ENCODE measurements at regions not wholly inside any gene's neighbourhood (a gene's known extent, or its start where the extent isn't known, plus 50 kb on each side); places are given as distances from the start of the nearest gene placed in this dataset.

DNA sequence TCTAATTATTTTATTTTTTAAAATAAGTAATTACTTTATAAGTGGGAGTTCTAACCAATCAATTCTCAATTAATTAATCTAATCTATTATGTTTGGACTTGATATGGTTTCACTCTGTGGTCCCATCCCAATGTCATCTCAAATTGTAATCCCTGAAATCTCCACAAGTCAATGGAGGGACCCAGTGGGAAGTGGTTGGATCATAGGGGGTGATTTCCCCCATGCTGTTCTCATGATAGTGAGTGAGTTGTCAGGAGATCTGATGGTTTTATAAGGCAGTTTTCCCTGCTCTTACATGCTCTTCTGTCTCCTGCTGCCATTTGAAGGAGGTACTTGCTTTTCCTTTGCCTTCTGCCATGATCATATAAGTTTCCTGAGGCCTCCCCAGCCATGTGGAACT lies 836.1 kb downstream of the GALC start:
- no peak overlapping the region for H3K4ac ChIP-seq (ENCODE audit: low read depth, low read length)

More for the DNA sequence above, 836.1 kb downstream of the GALC start:
- Histone ChIP-seq H3K14ac (replicated peaks; ENCODE audit: low read depth, low read length) (no peak overlapping the region), H3K23ac (ENCODE audit: low read depth, low read length) (no peak overlapping the region), H4K5ac (ENCODE audit: low read depth, low read length) (no peak overlapping the region), H3K9me3 (ENCODE audit: control insufficient read depth, insufficient read depth, low read length) (no peaks in the 10 kb centered on the region), H3K18ac (ENCODE audit: low read depth, low read length) (no peak overlapping the region), H3K36me3 (ENCODE audit: control insufficient read depth, insufficient read depth, low read length) (no peaks in the 10 kb centered on the region), H3K9ac (ENCODE audit: low read depth, low read length) (no peak overlapping the region), H3K27ac (ENCODE audit: insufficient read depth, low read length) (no peak overlapping the region), H2AK9ac (replicated peaks; ENCODE audit: low read depth, low read length, poor library complexity) (no peak overlapping the region), H2BK120ac (ENCODE audit: low read depth, low read length) (no peak overlapping the region), H3K4me2 (ENCODE audit: low read depth, low read length) (no peak overlapping the region), H2AFZ (replicated peaks; ENCODE audit: low read length, poor library complexity) (no peak overlapping the region), H3K4me3 (ENCODE audit: insufficient read depth, low read depth, low read length) (no peak overlapping the region), H3K27me3 (ENCODE audit: control insufficient read depth, insufficient read depth, low read length) (no peaks in the 10 kb centered on the region), H4K20me1 (ENCODE audit: insufficient read depth, low read length) (no peaks in the 10 kb centered on the region), H4K8ac (ENCODE audit: low read depth in 2 of 2, low read length in 2 of 2) (no peak overlapping the region), H2BK5ac (ENCODE audit: low read depth, low read length, poor library complexity, severe bottlenecking) (no peak overlapping the region), H2AK5ac (ENCODE audit: low read depth, low read length) (no peak overlapping the region), H3K4me1 (ENCODE audit: control insufficient read depth, insufficient read depth, low read length) (no peaks in the 10 kb centered on the region), H3K79me1 (ENCODE audit: low read depth in 1 of 2, low read length in 2 of 2) (no peaks in the 10 kb centered on the region), H3K56ac (ENCODE audit: extremely low read depth, insufficient read depth, low read length) (no peak overlapping the region), H2BK15ac (ENCODE audit: low read depth, low read length) (no peak overlapping the region), H4K91ac (ENCODE audit: insufficient read depth, low read depth, low read length) (no peak overlapping the region), H2BK20ac (ENCODE audit: low read depth, low read length) (no peak overlapping the region), H3K9me1 (ENCODE audit: insufficient read depth, low read length) (no peaks in the 10 kb centered on the region)
- no peak for DNase-seq
- POLR2A ChIA-PET (ENCODE audit: unreplicated experiment), result no interaction called here
- ATAC-seq (ENCODE audit: low read depth), result no peak
- CTCF ChIA-PET, result no interaction called here
- TF ChIP-seq MXI1 (IDR thresholded peaks at IDR 0.05; ENCODE audit: borderline replicate concordance, low read depth, low read length), result no peak
- no peak for TF ChIP-seq MAFK (IDR thresholded peaks at IDR 0.05; ENCODE audit: low read depth, low read length)
- TF ChIP-seq, protein P1, sequence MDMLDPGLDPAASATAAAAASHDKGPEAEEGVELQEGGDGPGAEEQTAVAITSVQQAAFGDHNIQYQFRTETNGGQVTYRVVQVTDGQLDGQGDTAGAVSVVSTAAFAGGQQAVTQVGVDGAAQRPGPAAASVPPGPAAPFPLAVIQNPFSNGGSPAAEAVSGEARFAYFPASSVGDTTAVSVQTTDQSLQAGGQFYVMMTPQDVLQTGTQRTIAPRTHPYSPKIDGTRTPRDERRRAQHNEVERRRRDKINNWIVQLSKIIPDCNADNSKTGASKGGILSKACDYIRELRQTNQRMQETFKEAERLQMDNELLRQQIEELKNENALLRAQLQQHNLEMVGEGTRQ (IDR thresholded peaks at IDR 0.05; ENCODE audit: low read depth, low read length), result no peak
- TF ChIP-seq POLR2A (IDR thresholded peaks at IDR 0.05; ENCODE audit: low read depth, low read length), result no peak
- dilution Hi-C loops (cut with HindIII; ENCODE audit: low sequenced_read_pairs, unreplicated experiment), result no loop called here
- BruUV-seq (replicated peaks), result no TSS peak
- in situ Hi-C loops (cut with MboI; ENCODE audit: low sequenced_read_pairs), result no loop called here
- intact Hi-C loops (cut with micrococcal nuclease), result no loop called here

All from IMR-90 (cell line).